Endodermal cell (in vitro differentiated cells): ENCODE measurements at regions not wholly inside any gene's neighbourhood (a gene's known extent, or its start where the extent isn't known, plus 50 kb on each side); places are given as distances from the start of the nearest gene placed in this dataset.

Experiments
- DNase-seq: peaks from one replicate; pipeline ENCODE4 v3.0.0-alpha.2; 2017
- H3K27ac ChIP-seq: 2 replicates; pipeline ENCODE4 v1.5.1; 2013; ENCODE audit warnings: mild to moderate bottlenecking, low read depth, low read length, moderate library complexity
- H3K27me3 ChIP-seq: 2 replicates; pipeline ENCODE4 v1.6.1; 2013; ENCODE audit warnings: mild to moderate bottlenecking, low read length, moderate library complexity; ENCODE audit not compliant: insufficient read depth, control insufficient read depth, poor library complexity, severe bottlenecking
- H3K36me3 ChIP-seq: 2 replicates; pipeline ENCODE4 v1.7.0; 2013; ENCODE audit warnings: mild to moderate bottlenecking, low read length, moderate library complexity; ENCODE audit not compliant: control insufficient read depth, insufficient read depth
- H3K4me1 ChIP-seq: one replicate; pipeline ENCODE4 v1.7.0; 2013; ENCODE audit warnings: low read length; ENCODE audit not compliant: control insufficient read depth, insufficient read depth
- H3K4me3 ChIP-seq: 2 replicates; pipeline ENCODE4 v1.5.1; 2013; ENCODE audit warnings: mild to moderate bottlenecking, low read length, moderate library complexity
- H3K9ac ChIP-seq: 2 replicates; pipeline ENCODE4 v1.6.1; 2013; ENCODE audit warnings: mild to moderate bottlenecking, low read length, moderate library complexity; ENCODE audit not compliant: poor library complexity, severe bottlenecking; ENCODE audit errors: extremely low read depth
- H3K9me3 ChIP-seq: 2 replicates; pipeline ENCODE4 v1.6.1; 2013; ENCODE audit warnings: mild to moderate bottlenecking, low read length, moderate library complexity; ENCODE audit not compliant: control insufficient read depth
- H3K27ac Mint-ChIP-seq: 2 replicates; pipeline ENCODE4 v1.8.0; 2020; ENCODE audit warnings: mixed read lengths
- H3K27me3 Mint-ChIP-seq: 2 replicates; pipeline ENCODE4 v1.8.0; 2021; ENCODE audit warnings: mild to moderate bottlenecking, mixed read lengths; ENCODE audit not compliant: insufficient read depth
- H3K36me3 Mint-ChIP-seq: 2 replicates; pipeline ENCODE4 v1.8.0; 2020; ENCODE audit warnings: low read depth, mixed read lengths
- H3K4me1 Mint-ChIP-seq: 2 replicates; pipeline ENCODE4 v1.8.0; 2020; ENCODE audit warnings: mixed read lengths
- H3K4me3 Mint-ChIP-seq: 2 replicates; pipeline ENCODE4 v1.8.0; 2020; ENCODE audit warnings: mild to moderate bottlenecking, moderate library complexity, mixed read lengths
- H3K9me3 Mint-ChIP-seq: 2 replicates; pipeline ENCODE4 v1.8.0; 2020; ENCODE audit warnings: mild to moderate bottlenecking, mixed read lengths
- CTCF ChIP-seq: fragments of 200-600 bp; sonication (generic); conservative IDR thresholded peaks from 2 replicates; pipeline ENCODE4 v1.5.0; 2021; ENCODE audit warnings: antibody characterized with exemption, mild to moderate bottlenecking
- WGBS, 2 experiments: methylation state at CpG; one replicate each; pipeline versions ENCODE4 v1.1.5 to v1.1.7; 2013; ENCODE audit warnings: missing lambda C conversion rate in 2 of 2, mixed read lengths in 1 of 2; ENCODE audit not compliant: insufficient coverage in 1 of 2, insufficient read length in 1 of 2; 5-methylcytosine and 5-hydroxymethylcytosine counted together

DNA sequence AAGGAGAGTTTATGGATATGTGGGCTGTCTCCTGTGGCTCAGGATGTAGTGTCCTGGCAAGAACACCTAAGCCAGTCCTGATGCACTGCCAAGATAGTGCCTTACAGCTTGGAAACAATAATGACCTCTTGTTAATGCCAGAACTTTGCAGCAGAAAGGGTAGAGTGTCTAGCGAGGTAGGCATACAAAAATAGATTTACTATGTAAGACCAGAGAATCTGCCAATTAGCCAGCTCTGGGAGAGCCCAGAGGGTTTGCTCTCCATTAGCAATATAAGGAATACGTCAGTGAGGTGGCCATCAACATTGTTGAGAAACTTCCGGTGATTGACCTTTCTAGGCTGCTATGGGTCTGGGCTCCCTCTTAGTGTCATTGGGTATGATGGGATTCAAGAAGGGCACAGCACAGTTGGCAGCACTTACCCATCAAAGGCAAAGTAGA lies 178.5 kb upstream of the GALNT2 start:
- Histone ChIP-seq H3K9ac (no peak overlapping the region), H3K9me3 (no peaks in the 10 kb centered on the region), H3K4me1 (no peaks in the 10 kb centered on the region), H3K36me3 (no peaks in the 10 kb centered on the region), H3K27ac (no peak overlapping the region), H3K27me3 (no peaks in the 10 kb centered on the region), H3K4me3 (no peak overlapping the region)
- TF ChIP-seq CTCF: no peak
- no peak for DNase-seq
- WGBS, 2 experiments: 89 to 94% methylated on average over 3 of the region's 3 CpGs
- H3K4me3 Mint-ChIP-seq: no peak overlapping the region
- H3K4me1 Mint-ChIP-seq: no peaks in the 10 kb centered on the region
- no peaks in the 10 kb centered on the region for H3K36me3 Mint-ChIP-seq
- H3K9me3 Mint-ChIP-seq: no peaks in the 10 kb centered on the region
- peaks cover 1% of the 10 kb centered on the region for H3K27me3 Mint-ChIP-seq
- no peak overlapping the region for H3K27ac Mint-ChIP-seq

- no peaks in the 10 kb centered on the region for H3K9me3 Mint-ChIP-seq
- Histone ChIP-seq H3K4me1 (no peaks in the 10 kb centered on the region), H3K27me3 (no peaks in the 10 kb centered on the region), H3K4me3 (no peak overlapping the region), H3K9ac (no peak overlapping the region), H3K36me3 (no peaks in the 10 kb centered on the region), H3K27ac (no peak overlapping the region), H3K9me3 (no peaks in the 10 kb centered on the region)
- no peak for DNase-seq
- H3K4me1 Mint-ChIP-seq: no peaks in the 10 kb centered on the region
- no peak for TF ChIP-seq CTCF
- H3K27me3 Mint-ChIP-seq: peaks cover 1% of the 10 kb centered on the region
- WGBS, 2 experiments: 92 to 100% methylated on average over 1 of the region's 1 CpG
- no peaks in the 10 kb centered on the region for H3K36me3 Mint-ChIP-seq
- H3K4me3 Mint-ChIP-seq: no peak overlapping the region
- no peak overlapping the region for H3K27ac Mint-ChIP-seq
These were observed 178.0 kb upstream of the GALNT2 start for GRCh38 chr1:229889031-229889517.

GRCh38 chr1:229891227-229891626 lies 175.8 kb upstream of the GALNT2 start:
- Mint-ChIP-seq H3K27ac (no peak overlapping the region), H3K4me3 (no peak overlapping the region), H3K27me3 (peaks cover 1% of the 10 kb centered on the region), H3K36me3 (no peaks in the 10 kb centered on the region), H3K4me1 (no peaks in the 10 kb centered on the region), H3K9me3 (no peaks in the 10 kb centered on the region)
- H3K9me3 ChIP-seq: no peaks in the 10 kb centered on the region
- DNase-seq: no peak
- TF ChIP-seq CTCF: no peak
- H3K4me1 ChIP-seq: no peaks in the 10 kb centered on the region
- H3K27me3 ChIP-seq: no peaks in the 10 kb centered on the region
- H3K36me3 ChIP-seq: no peaks in the 10 kb centered on the region
- H3K4me3 ChIP-seq: no peak overlapping the region
- no peak overlapping the region for H3K9ac ChIP-seq
- 92 to 100% methylated on average over 1 to 2 of the region's 2 CpGs for WGBS, 2 experiments
- no peak overlapping the region for H3K27ac ChIP-seq
